ENCODE measurements at regions not wholly inside any gene's neighbourhood (a gene's known extent, or its start where the extent isn't known, plus 50 kb on each side); places are given as distances from the start of the nearest gene placed in this dataset.

DNA sequence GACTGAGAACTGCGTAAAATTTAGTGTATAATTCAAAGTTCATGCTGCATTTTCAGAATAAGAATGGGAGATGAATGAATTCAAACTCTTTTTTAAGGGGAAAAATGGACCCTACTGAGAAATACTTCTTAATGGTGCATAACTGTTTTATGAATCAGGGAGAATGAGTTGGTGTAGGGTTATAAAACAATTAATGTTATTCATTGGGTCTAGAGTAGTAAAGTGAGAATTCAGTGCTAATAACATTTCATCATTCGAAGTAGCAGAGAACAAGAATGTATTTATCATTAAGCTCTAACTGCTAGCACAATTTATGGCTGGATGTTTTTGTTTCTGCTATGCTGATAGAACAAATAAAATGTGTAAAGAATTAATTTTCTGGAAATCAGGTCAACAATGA lies 310.2 kb downstream of the SLITRK5 start:
- ATAC-seq: no peak
- Histone ChIP-seq H3K36me3 (ENCODE audit: low read depth, low read length) (no peaks in the 10 kb centered on the region), H4K20me1 (ENCODE audit: low read length) (no peaks in the 10 kb centered on the region), H3K9me3 (ENCODE audit: low read length) (no peaks in the 10 kb centered on the region), H3K4me2 (ENCODE audit: low read length) (no peak overlapping the region), H3F3A (ENCODE audit: low read length, unreplicated experiment) (no peaks in the 10 kb centered on the region), H3K4me1 (ENCODE audit: insufficient read depth, low read length) (no peaks in the 10 kb centered on the region), H3K9ac (ENCODE audit: low read length) (no peak overlapping the region), H3K9me2 (replicated peaks; ENCODE audit: low read length) (no peaks in the 10 kb centered on the region), H3K27ac (ENCODE audit: low read length) (no peak overlapping the region), H2AFZ (ENCODE audit: low read length) (no peak overlapping the region), H3K4me3 (ENCODE audit: low read length) (no peak overlapping the region), H3K79me2 (ENCODE audit: low read length) (no peaks in the 10 kb centered on the region), H3K27me3 (ENCODE audit: low read length) (no peaks in the 10 kb centered on the region)
- CTCF ChIA-PET: no interaction called here
- TF ChIP-seq CTCF (conservative IDR thresholded peaks at IDR 0.05; ENCODE audit: low read depth, low read length) (no peak), EZH2phosphoT487 (IDR thresholded peaks at IDR 0.05; ENCODE audit: borderline replicate concordance, low read length) (no peak), EZH2 (IDR thresholded peaks at IDR 0.05; ENCODE audit: low read length, unreplicated experiment) (no peak)
- DNase-seq: no peak
- POLR2A ChIA-PET (ENCODE audit: unreplicated experiment): no interaction called here
- intact Hi-C loops (cut with micrococcal nuclease): no loop called here
- BruUV-seq (replicated peaks): no TSS peak

DNA sequence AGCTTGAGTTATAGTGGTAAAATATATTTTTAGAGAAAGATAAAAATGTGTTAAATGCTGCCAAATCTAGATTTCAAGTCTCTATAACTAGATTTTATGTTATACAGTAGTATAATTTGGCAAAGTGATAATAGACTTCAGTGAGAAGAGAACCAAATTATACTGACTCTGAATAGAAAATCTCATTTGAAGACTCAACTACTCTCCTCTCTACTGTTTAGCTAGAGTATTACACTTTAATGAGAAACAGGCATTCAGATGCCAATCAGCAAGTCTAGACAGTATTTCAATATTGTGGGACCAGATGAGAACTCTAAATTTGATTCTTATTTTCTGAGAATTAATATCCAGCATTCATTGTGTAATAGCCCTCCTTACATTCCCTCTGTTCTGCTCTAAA lies 311.2 kb downstream of the SLITRK5 start:
- H3K27me3 ChIP-seq (ENCODE audit: low read length): no peaks in the 10 kb centered on the region
- no peaks in the 10 kb centered on the region for H3K4me1 ChIP-seq (ENCODE audit: insufficient read depth, low read length)
- BruUV-seq (replicated peaks): no TSS peak
- H2AFZ ChIP-seq (ENCODE audit: low read length): no peak overlapping the region
- no peak for TF ChIP-seq EZH2phosphoT487 (IDR thresholded peaks at IDR 0.05; ENCODE audit: borderline replicate concordance, low read length)
- no peak for TF ChIP-seq EZH2 (IDR thresholded peaks at IDR 0.05; ENCODE audit: low read length, unreplicated experiment)
- no peak for TF ChIP-seq CTCF (conservative IDR thresholded peaks at IDR 0.05; ENCODE audit: low read depth, low read length)
- POLR2A ChIA-PET (ENCODE audit: unreplicated experiment): no interaction called here
- no peak overlapping the region for H3K4me3 ChIP-seq (ENCODE audit: low read length)
- H3K27ac ChIP-seq (ENCODE audit: low read length): no peak overlapping the region
- ATAC-seq (no peak), DNase-seq (no peak)
- no peaks in the 10 kb centered on the region for H3K36me3 ChIP-seq (ENCODE audit: low read depth, low read length)
- no peaks in the 10 kb centered on the region for H3K9me2 ChIP-seq (replicated peaks; ENCODE audit: low read length)
- H3F3A ChIP-seq (ENCODE audit: low read length, unreplicated experiment): no peaks in the 10 kb centered on the region
- no peak overlapping the region for H3K4me2 ChIP-seq (ENCODE audit: low read length)
- intact Hi-C loops (cut with micrococcal nuclease): no loop called here
- CTCF ChIA-PET: no interaction called here
- H3K9ac ChIP-seq (ENCODE audit: low read length): no peak overlapping the region
- H3K9me3 ChIP-seq (ENCODE audit: low read length): no peaks in the 10 kb centered on the region
- H3K79me2 ChIP-seq (ENCODE audit: low read length): no peaks in the 10 kb centered on the region
- no peaks in the 10 kb centered on the region for H4K20me1 ChIP-seq (ENCODE audit: low read length)

DNA sequence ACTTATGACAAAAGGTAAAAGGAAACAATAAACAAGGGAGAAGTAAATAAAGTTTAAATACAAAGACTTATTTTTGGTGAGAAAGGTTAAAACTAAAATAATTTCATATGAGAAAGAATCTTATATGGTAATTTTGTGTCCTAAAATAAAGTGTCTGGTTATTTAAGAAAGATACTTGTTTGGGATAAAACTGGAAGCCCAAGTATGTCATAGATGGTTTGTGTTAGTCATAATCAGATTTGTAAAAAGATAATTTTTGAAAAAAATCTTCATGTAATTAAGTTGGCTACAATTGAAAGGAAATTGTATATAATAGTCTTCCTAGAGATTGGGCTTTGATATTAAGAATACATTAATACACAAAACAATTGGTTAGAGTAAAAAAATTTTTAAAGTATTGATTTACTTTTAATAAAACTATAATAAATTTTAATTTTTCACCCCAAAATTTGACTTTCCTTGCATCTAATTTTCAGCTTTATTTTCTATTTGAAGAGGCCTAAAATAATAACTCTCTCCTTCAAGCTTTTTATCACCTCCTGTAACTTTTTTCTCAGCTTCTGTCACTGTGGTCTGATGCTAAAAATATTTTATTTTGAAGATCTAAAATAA lies 315.6 kb downstream of the SLITRK5 start:
- H3K9me2 ChIP-seq (replicated peaks; ENCODE audit: low read length): no peaks in the 10 kb centered on the region
- no peak for ATAC-seq
- no peaks in the 10 kb centered on the region for H3K9me3 ChIP-seq (ENCODE audit: low read length)
- TF ChIP-seq CTCF (conservative IDR thresholded peaks at IDR 0.05; ENCODE audit: low read depth, low read length) (no peak), EZH2phosphoT487 (IDR thresholded peaks at IDR 0.05; ENCODE audit: borderline replicate concordance, low read length) (no peak), EZH2 (IDR thresholded peaks at IDR 0.05; ENCODE audit: low read length, unreplicated experiment) (no peak)
- intact Hi-C loops (cut with micrococcal nuclease): no loop called here
- no peak overlapping the region for H2AFZ ChIP-seq (ENCODE audit: low read length)
- H4K20me1 ChIP-seq (ENCODE audit: low read length): no peaks in the 10 kb centered on the region
- no peak for DNase-seq
- CTCF ChIA-PET: no interaction called here
- no TSS peak for BruUV-seq (replicated peaks)
- H3K36me3 ChIP-seq (ENCODE audit: low read depth, low read length): no peaks in the 10 kb centered on the region
- no peak overlapping the region for H3K9ac ChIP-seq (ENCODE audit: low read length)
- H3F3A ChIP-seq (ENCODE audit: low read length, unreplicated experiment): no peaks in the 10 kb centered on the region
- H3K79me2 ChIP-seq (ENCODE audit: low read length): no peaks in the 10 kb centered on the region
- no peaks in the 10 kb centered on the region for H3K27me3 ChIP-seq (ENCODE audit: low read length)
- H3K4me2 ChIP-seq (ENCODE audit: low read length): no peak overlapping the region
- H3K4me3 ChIP-seq (ENCODE audit: low read length): no peak overlapping the region
- H3K4me1 ChIP-seq (ENCODE audit: insufficient read depth, low read length): no peaks in the 10 kb centered on the region
- POLR2A ChIA-PET (ENCODE audit: unreplicated experiment): no interaction called here
- no peak overlapping the region for H3K27ac ChIP-seq (ENCODE audit: low read length)
